ENCODE measurements at regions not wholly inside any gene's neighbourhood (a gene's known extent, or its start where the extent isn't known, plus 50 kb on each side); places are given as distances from the start of the nearest gene placed in this dataset.

GRCh38 chr12:86647800-86648199, 391.6 kb upstream of the MGAT4C start:
- intact Hi-C loops (cut with DNase I), result no loop called here
- Histone ChIP-seq H3K36me3 (no peaks in the 10 kb centered on the region), H3K4me3 (no peak overlapping the region), H3K27ac (no peak overlapping the region), H3K27me3 (no peaks in the 10 kb centered on the region), H3K9me3 (no peaks in the 10 kb centered on the region), H3K4me1 (no peaks in the 10 kb centered on the region)
- 11 to 53% methylated on average over 2 of the region's 2 CpGs for WGBS, 2 donors
- DNase-seq, result no peak
- no peak for TF ChIP-seq CTCF (IDR thresholded peaks at IDR 0.05)
- no peak for TF ChIP-seq EP300 (IDR thresholded peaks at IDR 0.05)
- no peak for TF ChIP-seq POLR2A (IDR thresholded peaks at IDR 0.05)
- no peak for TF ChIP-seq POLR2AphosphoS5 (IDR thresholded peaks at IDR 0.05)

- WGBS, 2 donors, result 41 to 70% methylated on average over 4 of the region's 4 CpGs
- no peaks in the 10 kb centered on the region for H3K9me3 ChIP-seq
- no peak overlapping the region for H3K27ac ChIP-seq
- peaks cover 0 to 2% (median 0%) of the 10 kb centered on the region in 4 donors for H3K4me1 ChIP-seq
- H3K4me3 ChIP-seq, result no peak overlapping the region
- no peak for DNase-seq
- no peaks in the 10 kb centered on the region for H3K27me3 ChIP-seq
- no peaks in the 10 kb centered on the region for H3K36me3 ChIP-seq
- intact Hi-C loops (cut with DNase I), result no loop called here
- TF ChIP-seq EP300 (IDR thresholded peaks at IDR 0.05) (no peak), CTCF (IDR thresholded peaks at IDR 0.05) (no peak), POLR2A (IDR thresholded peaks at IDR 0.05) (no peak), POLR2AphosphoS5 (IDR thresholded peaks at IDR 0.05) (no peak)
Measured at GRCh38 chr12:86634456-86635410, 378.5 kb upstream of the MGAT4C start.

GRCh38 chr12:86627001-86627400, 370.8 kb upstream of the MGAT4C start:
- H3K9me3 ChIP-seq, result peaks cover 0 to 2% (median under 1%) of the 10 kb centered on the region in 4 donors

GRCh38 chr12:86623267-86623666, 367.1 kb upstream of the MGAT4C start:
- WGBS, 2 donors, result 55 to 82% methylated on average over 1 of the region's 1 CpG
- Histone ChIP-seq H3K9me3 (peaks cover 0 to 2% (median under 1%) of the 10 kb centered on the region in 4 donors), H3K4me1 (no peaks in the 10 kb centered on the region), H3K27me3 (no peaks in the 10 kb centered on the region), H3K4me3 (no peak overlapping the region), H3K27ac (no peak overlapping the region), H3K36me3 (no peaks in the 10 kb centered on the region)
- intact Hi-C loops (cut with DNase I), result no loop called here
- DNase-seq, result no peak
- TF ChIP-seq EP300 (IDR thresholded peaks at IDR 0.05) (no peak), CTCF (IDR thresholded peaks at IDR 0.05) (no peak), POLR2AphosphoS5 (IDR thresholded peaks at IDR 0.05) (no peak), POLR2A (IDR thresholded peaks at IDR 0.05) (no peak)

More at GRCh38 chr12:86627001-86627400, 370.8 kb upstream of the MGAT4C start:
- no peak for TF ChIP-seq CTCF (IDR thresholded peaks at IDR 0.05)
- no peaks in the 10 kb centered on the region for H3K4me1 ChIP-seq
- intact Hi-C loops (cut with DNase I), result no loop called here
- 89 to 91% methylated on average over 3 of the region's 3 CpGs for WGBS, 2 donors
- H3K27ac ChIP-seq, result no peak overlapping the region
- no peak overlapping the region for H3K4me3 ChIP-seq
- no peaks in the 10 kb centered on the region for H3K36me3 ChIP-seq
- no peaks in the 10 kb centered on the region for H3K27me3 ChIP-seq
- DNase-seq, result no peak
